Natural killer cell (primary cell): ENCODE measurements at regions not wholly inside any gene's neighbourhood (a gene's known extent, or its start where the extent isn't known, plus 50 kb on each side); places are given as distances from the start of the nearest gene placed in this dataset.

ENCODE experiments used
- ATAC-seq, 3 donors: fragments of 150-1000 bp in 2 of 3; fragments of 200-7000 bp in 1 of 3; cut with Tn5 transposase; 1 replicate in 1 of 3; 2 replicates in 2 of 3; pipeline ENCODE4 v1.10.0; 2021; ENCODE audit warnings: mild to moderate bottlenecking in 2 of 3, moderate library complexity in 2 of 3
- DNase-seq, 2 donors: peaks; one replicate each; pipeline versions ENCODE4 v3.0.0 to v3.0.0-alpha.2; 2013 to 2021; ENCODE audit warnings: mixed read lengths in 1 of 2
- H3K27ac ChIP-seq: one replicate; pipeline ENCODE4 v1.5.1; 2013; ENCODE audit warnings: mild to moderate bottlenecking, low read length
- H3K27me3 ChIP-seq: one replicate; pipeline ENCODE4 v1.6.1; 2013; ENCODE audit warnings: low read length; ENCODE audit not compliant: control insufficient read depth, insufficient read depth
- H3K36me3 ChIP-seq: one replicate; pipeline ENCODE4 v1.6.1; 2013; ENCODE audit warnings: low read length; ENCODE audit not compliant: control insufficient read depth, insufficient read depth
- H3K4me1 ChIP-seq: one replicate; pipeline ENCODE4 v1.6.1; 2013; ENCODE audit warnings: low read length; ENCODE audit not compliant: control insufficient read depth, insufficient read depth
- H3K4me3 ChIP-seq: one replicate; pipeline ENCODE4 v1.5.1; 2013; ENCODE audit warnings: low read length
- H3K9me3 ChIP-seq: one replicate; pipeline ENCODE4 v1.6.1; 2013; ENCODE audit warnings: low read length; ENCODE audit not compliant: control insufficient read depth, insufficient read depth
- H3K27ac Mint-ChIP-seq, 2 donors: one replicate each; pipeline ENCODE4 v1.8.0; 2022; ENCODE audit warnings: mild to moderate bottlenecking in 2 of 2, mixed read lengths in 2 of 2, moderate library complexity in 1 of 2
- H3K27me3 Mint-ChIP-seq, 2 donors: one replicate each; pipeline ENCODE4 v1.8.0; 2022; ENCODE audit warnings: low read depth in 2 of 2, mixed read lengths in 2 of 2
- H3K36me3 Mint-ChIP-seq: one replicate; pipeline ENCODE4 v1.8.0; 2022; ENCODE audit warnings: mixed read lengths
- H3K4me1 Mint-ChIP-seq, 2 donors: one replicate each; pipeline ENCODE4 v1.8.0; 2022; ENCODE audit warnings: mixed read lengths in 2 of 2
- H3K4me3 Mint-ChIP-seq: one replicate; pipeline ENCODE4 v1.8.0; 2022; ENCODE audit warnings: mild to moderate bottlenecking, moderate library complexity, mixed read lengths
- H3K9me3 Mint-ChIP-seq, 2 donors: one replicate each; pipeline ENCODE4 v1.8.0; 2022; ENCODE audit warnings: mixed read lengths in 2 of 2
- CTCF ChIP-seq: fragments of 200-600 bp; IDR thresholded peaks from one replicate; pipeline ENCODE4 v1.8.0; 2022; ENCODE audit warnings: antibody characterized with exemption
- WGBS: methylation state at CpG from one replicate; pipeline ENCODE4 v1.1.7; 2013; ENCODE audit warnings: missing lambda C conversion rate; ENCODE audit not compliant: insufficient coverage; 5-methylcytosine and 5-hydroxymethylcytosine counted together
- intact Hi-C: fragments of 100-400 bp; cut with micrococcal nuclease; formaldehyde crosslinking; loops from one replicate; pipeline ENCODE4 v1.14.2; 2022

- no peak for TF ChIP-seq CTCF
- no peaks in the 10 kb centered on the region for H3K27me3 ChIP-seq
Observed at GRCh38 chr4:62711575-62711974, 1511.4 kb downstream of the ADGRL3 start.

DNA sequence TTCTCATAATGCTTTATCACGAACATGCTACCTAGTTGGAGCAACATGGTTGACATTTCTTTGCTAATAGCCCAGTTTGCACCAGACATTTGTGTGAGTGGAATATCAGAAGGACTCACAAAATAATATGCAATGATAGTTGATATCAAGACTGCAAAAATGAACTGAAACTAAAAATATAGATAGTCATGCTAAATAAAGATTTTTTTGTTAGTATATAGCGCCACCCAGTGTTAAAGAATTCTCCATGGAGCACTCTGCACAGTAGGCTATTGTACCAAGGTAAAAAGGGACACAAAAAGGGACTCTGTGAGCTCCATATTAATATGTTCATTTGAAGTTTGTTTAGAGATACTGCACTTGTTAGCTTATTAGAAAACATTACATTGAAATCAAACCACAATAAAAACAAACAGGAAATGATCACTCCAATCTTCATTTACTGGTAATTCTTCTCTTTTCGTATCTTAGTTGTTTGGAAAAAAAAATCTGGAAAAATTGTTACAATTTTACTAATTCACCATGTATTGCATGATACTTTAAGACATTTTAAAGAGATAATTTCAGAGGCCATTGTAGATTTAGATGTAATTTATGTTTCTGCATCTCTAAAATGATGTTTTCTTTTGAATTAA, 1509.6 kb downstream of the ADGRL3 start:
- Mint-ChIP-seq H3K27ac (no peak overlapping the region), H3K9me3 (peaks cover 0 to 5% of the 10 kb centered on the region in 2 donors), H3K36me3 (no peaks in the 10 kb centered on the region), H3K4me3 (no peak overlapping the region), H3K4me1 (no peaks in the 10 kb centered on the region), H3K27me3 (no peaks in the 10 kb centered on the region)
- intact Hi-C loops: no loop called here
- ATAC-seq (no peak), DNase-seq (no peak)
- 31% methylated on average over 2 of the region's 3 CpGs for WGBS
- H3K4me1 ChIP-seq: no peaks in the 10 kb centered on the region
- no peak for TF ChIP-seq CTCF
- no peak overlapping the region for H3K27ac ChIP-seq
- H3K27me3 ChIP-seq: no peaks in the 10 kb centered on the region
- H3K36me3 ChIP-seq: no peaks in the 10 kb centered on the region
- no peak overlapping the region for H3K4me3 ChIP-seq
- no peaks in the 10 kb centered on the region for H3K9me3 ChIP-seq

More at GRCh38 chr4:62711575-62711974, 1511.4 kb downstream of the ADGRL3 start:
- no peaks in the 10 kb centered on the region for H3K9me3 ChIP-seq
- H3K27me3 Mint-ChIP-seq: no peaks in the 10 kb centered on the region
- no peaks in the 10 kb centered on the region for H3K36me3 ChIP-seq
- H3K27ac ChIP-seq: no peak overlapping the region
- no peaks in the 10 kb centered on the region for H3K4me1 ChIP-seq
- H3K9me3 Mint-ChIP-seq: peaks cover 5 to 7% of the 10 kb centered on the region in 2 donors
- H3K4me3 Mint-ChIP-seq: no peak overlapping the region
- H3K27ac Mint-ChIP-seq: no peak overlapping the region
- H3K4me3 ChIP-seq: no peak overlapping the region
- peaks cover 7% of the 10 kb centered on the region for H3K36me3 Mint-ChIP-seq
- no peak for DNase-seq
- ATAC-seq: no peak
- intact Hi-C loops: no loop called here
- H3K4me1 Mint-ChIP-seq: no peaks in the 10 kb centered on the region
- 60% methylated on average over 1 of the region's 1 CpG for WGBS

GRCh38 chr4:62706423-62706822, 1506.3 kb downstream of the ADGRL3 start:
- Histone ChIP-seq H3K36me3 (no peaks in the 10 kb centered on the region), H3K4me3 (no peak overlapping the region), H3K4me1 (no peaks in the 10 kb centered on the region), H3K27me3 (no peaks in the 10 kb centered on the region), H3K27ac (no peak overlapping the region), H3K9me3 (no peaks in the 10 kb centered on the region)
- intact Hi-C loops: no loop called here
- no peak for TF ChIP-seq CTCF
- peaks cover 2 to 10% of the 10 kb centered on the region in 2 donors for H3K9me3 Mint-ChIP-seq
- no peak overlapping the region for H3K27ac Mint-ChIP-seq
- no peaks in the 10 kb centered on the region for H3K4me1 Mint-ChIP-seq
- no peaks in the 10 kb centered on the region for H3K27me3 Mint-ChIP-seq
- WGBS: no CpG with 5 or more reads among the region's 2 CpGs
- no peak for ATAC-seq
- no peak overlapping the region for H3K4me3 Mint-ChIP-seq
- H3K36me3 Mint-ChIP-seq: no peaks in the 10 kb centered on the region
- no peak for DNase-seq
